ENCODE measurements at regions not wholly inside any gene's neighbourhood (a gene's known extent, or its start where the extent isn't known, plus 50 kb on each side); places are given as distances from the start of the nearest gene placed in this dataset.

DNA sequence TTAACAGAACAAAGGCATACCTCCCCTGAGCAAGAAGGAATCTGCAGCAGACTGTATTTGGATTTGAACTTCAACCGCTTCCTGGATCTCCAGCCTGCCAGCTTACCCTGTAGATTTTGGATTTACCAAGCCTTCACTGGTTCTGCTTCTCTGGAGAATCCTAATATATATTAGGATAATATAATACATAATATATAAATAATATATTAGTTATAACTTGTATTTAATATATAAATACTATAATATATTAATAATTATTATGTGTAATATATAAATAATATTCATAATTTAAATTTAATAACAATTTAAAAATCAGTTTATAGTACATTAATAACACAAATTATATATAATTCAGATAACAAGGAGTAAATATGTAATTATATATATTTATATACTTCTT lies 121.4 kb downstream of the COX18 start:
- TF ChIP-seq SP1 (IDR thresholded peaks at IDR 0.05), result no peak
- no peak for TF ChIP-seq FOXM1 (IDR thresholded peaks at IDR 0.05; ENCODE audit: borderline replicate concordance)
- no peak for TF ChIP-seq NFRKB (IDR thresholded peaks at IDR 0.05)
- TF ChIP-seq SUZ12 (IDR thresholded peaks at IDR 0.05), result no peak
- TF ChIP-seq L3MBTL2 (conservative IDR thresholded peaks at IDR 0.05), result no peak
- TF ChIP-seq BHLHE40 (IDR thresholded peaks at IDR 0.05; ENCODE audit: borderline replicate concordance), result no peak
- no peak for TF ChIP-seq ELF4 (IDR thresholded peaks at IDR 0.05)
- TF ChIP-seq TARDBP (IDR thresholded peaks at IDR 0.05), result no peak
- TF ChIP-seq, protein P1, sequence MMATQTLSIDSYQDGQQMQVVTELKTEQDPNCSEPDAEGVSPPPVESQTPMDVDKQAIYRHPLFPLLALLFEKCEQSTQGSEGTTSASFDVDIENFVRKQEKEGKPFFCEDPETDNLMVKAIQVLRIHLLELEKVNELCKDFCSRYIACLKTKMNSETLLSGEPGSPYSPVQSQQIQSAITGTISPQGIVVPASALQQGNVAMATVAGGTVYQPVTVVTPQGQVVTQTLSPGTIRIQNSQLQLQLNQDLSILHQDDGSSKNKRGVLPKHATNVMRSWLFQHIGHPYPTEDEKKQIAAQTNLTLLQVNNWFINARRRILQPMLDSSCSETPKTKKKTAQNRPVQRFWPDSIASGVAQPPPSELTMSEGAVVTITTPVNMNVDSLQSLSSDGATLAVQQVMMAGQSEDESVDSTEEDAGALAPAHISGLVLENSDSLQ (IDR thresholded peaks at IDR 0.05), result no peak
- no peak for TF ChIP-seq FOXA1 (IDR thresholded peaks at IDR 0.05)
- TF ChIP-seq HDGF (IDR thresholded peaks at IDR 0.05; ENCODE audit: borderline replicate concordance), result no peak
- no peak for TF ChIP-seq FOXK2 (IDR thresholded peaks at IDR 0.05)
